ENCODE measurements at regions not wholly inside any gene's neighbourhood (a gene's known extent, or its start where the extent isn't known, plus 50 kb on each side); places are given as distances from the start of the nearest gene placed in this dataset.

DNA sequence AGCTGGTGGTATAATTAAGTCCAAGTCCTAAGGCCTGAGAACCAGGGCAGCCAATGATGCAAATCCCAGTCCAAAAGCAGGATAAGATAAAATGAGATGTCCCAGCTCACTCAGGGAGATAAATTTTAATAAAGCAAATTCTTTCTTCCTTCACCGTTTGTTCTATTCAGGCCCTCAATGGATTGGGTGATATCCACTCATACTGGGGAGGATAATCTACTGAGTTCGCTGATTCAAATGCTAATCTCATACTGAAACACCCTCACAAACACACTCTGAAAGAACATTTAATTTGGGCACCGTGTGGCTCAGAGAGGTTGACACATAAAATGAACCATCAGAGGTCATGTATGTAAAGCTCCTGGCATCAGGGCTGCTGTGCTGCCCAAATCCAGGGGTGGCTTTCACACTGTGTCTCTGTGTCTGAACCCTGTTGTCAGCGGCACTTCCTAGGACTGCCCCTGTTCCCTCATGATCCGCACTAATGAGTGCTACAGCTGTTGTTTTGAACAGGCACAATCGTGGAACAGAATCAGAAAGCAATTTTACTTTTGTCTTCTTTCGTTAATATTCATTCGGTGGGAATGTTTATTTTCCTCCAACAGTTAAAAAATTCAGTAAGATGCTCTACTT, 428.5 kb upstream of the FBXO33 start:
- TF ChIP-seq, protein P1, sequence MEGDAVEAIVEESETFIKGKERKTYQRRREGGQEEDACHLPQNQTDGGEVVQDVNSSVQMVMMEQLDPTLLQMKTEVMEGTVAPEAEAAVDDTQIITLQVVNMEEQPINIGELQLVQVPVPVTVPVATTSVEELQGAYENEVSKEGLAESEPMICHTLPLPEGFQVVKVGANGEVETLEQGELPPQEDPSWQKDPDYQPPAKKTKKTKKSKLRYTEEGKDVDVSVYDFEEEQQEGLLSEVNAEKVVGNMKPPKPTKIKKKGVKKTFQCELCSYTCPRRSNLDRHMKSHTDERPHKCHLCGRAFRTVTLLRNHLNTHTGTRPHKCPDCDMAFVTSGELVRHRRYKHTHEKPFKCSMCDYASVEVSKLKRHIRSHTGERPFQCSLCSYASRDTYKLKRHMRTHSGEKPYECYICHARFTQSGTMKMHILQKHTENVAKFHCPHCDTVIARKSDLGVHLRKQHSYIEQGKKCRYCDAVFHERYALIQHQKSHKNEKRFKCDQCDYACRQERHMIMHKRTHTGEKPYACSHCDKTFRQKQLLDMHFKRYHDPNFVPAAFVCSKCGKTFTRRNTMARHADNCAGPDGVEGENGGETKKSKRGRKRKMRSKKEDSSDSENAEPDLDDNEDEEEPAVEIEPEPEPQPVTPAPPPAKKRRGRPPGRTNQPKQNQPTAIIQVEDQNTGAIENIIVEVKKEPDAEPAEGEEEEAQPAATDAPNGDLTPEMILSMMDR (IDR thresholded peaks at IDR 0.05), result no peak
- no peak for TF ChIP-seq POLR2A (IDR thresholded peaks at IDR 0.05)
